Epithelial cell of proximal tubule (primary cell): ENCODE measurements at regions not wholly inside any gene's neighbourhood (a gene's known extent, or its start where the extent isn't known, plus 50 kb on each side); places are given as distances from the start of the nearest gene placed in this dataset.

Experiments used
- DNase-seq: peaks from one replicate; pipeline ENCODE4 v3.0.0-alpha.2; 2011; ENCODE audit warnings: low read depth
- H3K4me3 ChIP-seq: 2 replicates; pipeline ENCODE4 v1.5.1; 2011; ENCODE audit warnings: low read depth, mild to moderate bottlenecking, low read length
- TF ChIP-seq, protein P1 (sequence below): conservative IDR thresholded peaks from 2 replicates; pipeline ENCODE4 v1.5.1; 2012; ENCODE audit warnings: low read depth, mild to moderate bottlenecking, low read length

DNA sequence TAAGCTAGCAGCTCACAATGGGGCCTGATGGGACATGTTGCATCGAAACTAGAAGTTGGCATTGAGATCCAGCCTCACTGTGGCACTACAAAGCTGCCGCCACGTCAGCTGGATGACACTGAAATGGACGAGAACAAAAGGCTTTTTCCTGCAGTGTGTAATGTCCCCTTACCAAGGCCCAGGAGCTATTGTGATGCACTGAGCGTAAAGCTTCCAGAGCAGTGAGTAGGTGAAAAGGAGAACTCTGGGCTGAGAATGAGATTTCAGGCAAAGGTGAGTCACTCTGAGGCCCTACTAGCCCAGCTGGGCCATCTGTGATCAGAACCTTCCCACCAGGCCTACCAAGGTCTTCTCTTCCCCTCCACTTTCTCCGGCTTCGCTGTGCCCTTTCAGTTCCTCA lies 528.1 kb upstream of the KLF4 start:
- TF ChIP-seq, protein P1, sequence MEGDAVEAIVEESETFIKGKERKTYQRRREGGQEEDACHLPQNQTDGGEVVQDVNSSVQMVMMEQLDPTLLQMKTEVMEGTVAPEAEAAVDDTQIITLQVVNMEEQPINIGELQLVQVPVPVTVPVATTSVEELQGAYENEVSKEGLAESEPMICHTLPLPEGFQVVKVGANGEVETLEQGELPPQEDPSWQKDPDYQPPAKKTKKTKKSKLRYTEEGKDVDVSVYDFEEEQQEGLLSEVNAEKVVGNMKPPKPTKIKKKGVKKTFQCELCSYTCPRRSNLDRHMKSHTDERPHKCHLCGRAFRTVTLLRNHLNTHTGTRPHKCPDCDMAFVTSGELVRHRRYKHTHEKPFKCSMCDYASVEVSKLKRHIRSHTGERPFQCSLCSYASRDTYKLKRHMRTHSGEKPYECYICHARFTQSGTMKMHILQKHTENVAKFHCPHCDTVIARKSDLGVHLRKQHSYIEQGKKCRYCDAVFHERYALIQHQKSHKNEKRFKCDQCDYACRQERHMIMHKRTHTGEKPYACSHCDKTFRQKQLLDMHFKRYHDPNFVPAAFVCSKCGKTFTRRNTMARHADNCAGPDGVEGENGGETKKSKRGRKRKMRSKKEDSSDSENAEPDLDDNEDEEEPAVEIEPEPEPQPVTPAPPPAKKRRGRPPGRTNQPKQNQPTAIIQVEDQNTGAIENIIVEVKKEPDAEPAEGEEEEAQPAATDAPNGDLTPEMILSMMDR = no peak
- no peak for DNase-seq
- H3K4me3 ChIP-seq = no peak overlapping the region

DNA sequence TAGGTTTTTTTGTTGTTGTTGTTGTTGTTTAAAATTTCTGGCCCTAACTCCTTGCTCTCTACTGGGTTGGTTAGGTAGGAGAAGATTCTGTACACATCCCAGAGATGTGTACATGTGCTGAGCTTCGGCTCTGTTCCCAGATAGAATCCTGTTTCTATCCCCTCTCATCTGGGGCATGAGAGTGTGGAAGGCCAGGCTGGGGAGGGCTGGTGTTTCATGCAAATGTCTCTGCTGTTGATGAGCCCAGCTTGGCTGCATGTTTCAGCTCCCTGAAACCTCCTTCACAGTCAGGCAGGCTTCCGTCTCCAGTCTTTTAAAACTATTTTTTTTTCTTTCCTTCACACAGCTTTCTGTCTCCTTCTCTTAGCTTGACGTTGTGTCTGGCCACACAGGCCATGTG lies 526.9 kb upstream of the KLF4 start:
- no peak for DNase-seq
- TF ChIP-seq, protein P1 = no peak
- H3K4me3 ChIP-seq = no peak overlapping the region

DNA sequence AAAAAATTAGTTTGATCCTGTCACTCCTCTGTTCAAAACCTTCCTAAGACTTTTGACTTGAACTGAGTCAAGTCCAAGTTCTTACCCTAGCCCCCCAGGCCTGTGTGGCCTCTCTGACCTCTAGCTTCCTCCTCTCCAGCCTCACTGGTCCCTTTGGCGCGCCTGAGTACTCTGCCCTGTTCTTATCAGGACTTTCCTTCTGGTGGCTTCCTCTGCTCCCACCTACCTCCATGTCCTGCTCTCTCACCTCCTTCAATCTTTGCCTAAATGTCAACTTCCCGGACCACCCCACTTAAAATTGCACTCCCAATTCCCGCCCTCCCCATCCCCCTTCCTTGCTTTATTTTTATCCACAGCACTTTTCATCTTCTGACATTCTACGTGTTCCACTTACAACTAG lies 526.1 kb upstream of the KLF4 start:
- TF ChIP-seq, protein P1 = no peak
- no peak for DNase-seq
- no peak overlapping the region for H3K4me3 ChIP-seq

DNA sequence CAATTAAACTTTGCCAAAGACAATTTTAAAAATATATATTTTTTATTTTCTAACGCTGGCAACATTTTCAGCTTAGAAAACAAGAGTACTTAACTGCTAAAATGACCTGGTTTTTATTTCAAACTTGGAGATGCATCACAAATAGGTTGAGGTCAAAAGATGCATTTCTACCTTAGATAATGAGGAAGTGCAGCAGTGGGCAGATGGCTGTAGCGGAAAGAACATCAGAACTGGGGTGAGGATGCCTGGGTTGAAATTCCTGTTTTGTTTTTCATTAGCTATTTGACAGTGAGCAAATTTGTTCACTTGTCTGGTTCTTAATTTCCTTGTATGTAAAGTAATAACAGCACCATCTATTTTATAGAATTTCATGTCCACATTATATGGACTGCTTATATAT lies 524.8 kb upstream of the KLF4 start:
- DNase-seq = no peak
- H3K4me3 ChIP-seq = no peak overlapping the region
- TF ChIP-seq, protein P1 = no peak

DNA sequence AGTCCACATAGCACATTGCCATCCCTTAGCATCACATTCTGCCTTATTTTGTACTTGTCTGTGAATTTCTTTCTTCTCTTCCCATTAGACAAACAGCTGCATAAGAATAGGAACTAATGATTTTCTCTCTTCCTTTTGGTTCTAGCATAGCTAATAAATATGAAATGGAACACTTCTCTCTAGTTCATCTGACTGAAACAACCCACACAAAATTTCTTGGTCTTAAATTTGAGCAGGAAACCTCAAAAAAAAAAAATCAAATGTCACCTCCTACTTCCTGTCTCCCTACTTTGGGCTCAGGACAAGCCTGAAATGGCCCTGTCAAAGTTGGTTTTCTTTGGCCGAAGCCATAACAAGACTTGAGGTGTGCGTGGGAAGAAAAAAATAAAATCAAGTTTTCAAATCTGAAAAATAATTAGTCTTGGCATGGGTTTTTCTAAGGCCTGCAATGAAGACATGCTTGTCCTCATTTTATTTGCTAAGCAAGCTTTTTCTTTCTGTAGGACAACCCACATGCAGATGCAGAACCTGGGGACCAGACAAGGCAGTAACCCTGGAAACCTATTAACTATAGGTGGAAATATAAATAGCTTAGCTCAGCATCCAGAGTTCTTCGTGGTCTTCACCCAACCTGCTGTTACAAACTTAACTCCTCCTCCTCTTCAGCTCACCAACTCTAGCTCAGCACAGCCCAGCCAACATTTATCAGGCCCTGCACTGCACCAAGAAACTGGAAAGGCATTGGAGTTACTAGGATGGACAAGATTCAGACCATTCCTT lies 523.5 kb upstream of the KLF4 start:
- no peak overlapping the region for H3K4me3 ChIP-seq
- TF ChIP-seq, protein P1 = no peak
- DNase-seq = no peak

DNA sequence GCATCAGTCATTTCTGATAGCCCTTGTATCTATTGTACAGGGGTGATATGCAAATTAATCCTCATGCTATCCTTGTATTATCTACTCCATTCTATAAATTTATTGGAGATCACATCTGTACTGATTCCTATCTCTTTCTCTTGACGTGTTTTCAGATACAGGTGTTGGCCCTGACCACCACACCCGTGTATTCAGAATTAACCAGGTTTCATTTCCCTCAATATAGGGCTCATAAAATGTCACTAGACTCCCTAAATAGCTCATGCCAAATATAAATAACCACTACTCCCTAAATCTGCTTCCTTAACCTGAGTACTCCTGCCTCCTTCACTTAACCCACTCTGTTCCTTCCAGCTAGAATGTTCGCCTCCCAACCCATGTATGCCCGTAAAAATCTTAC lies 522.8 kb upstream of the KLF4 start:
- TF ChIP-seq, protein P1 = no peak
- no peak overlapping the region for H3K4me3 ChIP-seq
- no peak for DNase-seq

DNA sequence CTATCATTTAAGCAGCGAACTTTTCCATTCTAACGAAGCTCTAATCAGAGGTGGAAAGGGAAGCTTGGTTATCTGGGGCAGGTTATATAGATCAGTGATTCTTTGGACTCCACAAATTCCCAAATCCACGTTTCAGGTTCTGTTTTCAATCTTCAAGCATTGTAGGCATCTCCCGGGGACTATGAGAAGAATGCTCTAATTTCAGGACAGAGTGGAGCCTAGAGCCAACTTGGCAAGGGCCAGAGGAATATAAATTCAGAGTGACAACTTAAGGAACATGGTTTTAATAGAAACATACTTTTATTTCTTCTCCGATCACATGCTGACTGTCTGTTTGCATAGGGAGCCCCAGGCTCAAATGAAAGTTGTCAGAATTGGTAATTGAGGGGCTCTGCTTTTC lies 514.0 kb upstream of the KLF4 start:
- TF ChIP-seq, protein P1 = no peak
- DNase-seq = no peak
- no peak overlapping the region for H3K4me3 ChIP-seq
